Body of pancreas (tissue), 4 donors: ENCODE measurements at regions not wholly inside any gene's neighbourhood (a gene's known extent, or its start where the extent isn't known, plus 50 kb on each side); places are given as distances from the start of the nearest gene placed in this dataset.

ENCODE experiments used
- POLR2A ChIP-seq, 3 donors: fragments of 450-650 bp; IDR thresholded peaks; one replicate each; pipeline ENCODE4 v1.6.1; 2016; ENCODE audit warnings: antibody characterized with exemption in 3 of 3, mild to moderate bottlenecking in 2 of 3
- TF ChIP-seq, protein P1 (sequence below), 7 experiments: fragments of 450-650 bp in 4 of 7; fragments of 200-600 bp in 3 of 7; sonication (generic) in 3 of 7; IDR thresholded peaks; one replicate each; pipeline ENCODE4 v1.5.1; 2016 to 2019; ENCODE audit warnings: antibody characterized with exemption in 7 of 7

DNA sequence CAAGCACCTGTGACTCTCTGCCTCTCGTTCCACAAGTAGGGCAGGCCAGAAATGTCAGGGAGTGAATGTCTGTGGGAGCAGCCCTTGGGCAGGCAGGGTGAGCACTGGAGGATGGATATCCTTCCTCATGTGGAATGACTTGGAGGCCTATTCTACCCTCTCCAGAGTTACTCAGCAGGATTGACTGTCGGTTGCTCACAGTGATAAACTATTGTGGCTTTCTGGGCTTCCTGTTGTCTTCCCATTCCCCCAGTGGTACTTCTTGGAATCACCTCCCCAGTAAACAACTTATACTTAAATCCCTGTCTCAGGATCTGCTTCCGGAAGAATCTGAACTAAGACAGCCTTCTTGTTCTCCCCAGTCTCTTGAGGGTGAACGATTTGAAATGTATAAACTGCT, 79.6 kb upstream of the MANSC4 start:
- TF ChIP-seq, protein P1, sequence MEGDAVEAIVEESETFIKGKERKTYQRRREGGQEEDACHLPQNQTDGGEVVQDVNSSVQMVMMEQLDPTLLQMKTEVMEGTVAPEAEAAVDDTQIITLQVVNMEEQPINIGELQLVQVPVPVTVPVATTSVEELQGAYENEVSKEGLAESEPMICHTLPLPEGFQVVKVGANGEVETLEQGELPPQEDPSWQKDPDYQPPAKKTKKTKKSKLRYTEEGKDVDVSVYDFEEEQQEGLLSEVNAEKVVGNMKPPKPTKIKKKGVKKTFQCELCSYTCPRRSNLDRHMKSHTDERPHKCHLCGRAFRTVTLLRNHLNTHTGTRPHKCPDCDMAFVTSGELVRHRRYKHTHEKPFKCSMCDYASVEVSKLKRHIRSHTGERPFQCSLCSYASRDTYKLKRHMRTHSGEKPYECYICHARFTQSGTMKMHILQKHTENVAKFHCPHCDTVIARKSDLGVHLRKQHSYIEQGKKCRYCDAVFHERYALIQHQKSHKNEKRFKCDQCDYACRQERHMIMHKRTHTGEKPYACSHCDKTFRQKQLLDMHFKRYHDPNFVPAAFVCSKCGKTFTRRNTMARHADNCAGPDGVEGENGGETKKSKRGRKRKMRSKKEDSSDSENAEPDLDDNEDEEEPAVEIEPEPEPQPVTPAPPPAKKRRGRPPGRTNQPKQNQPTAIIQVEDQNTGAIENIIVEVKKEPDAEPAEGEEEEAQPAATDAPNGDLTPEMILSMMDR (IDR thresholded peaks at IDR 0.05) = no peak
- TF ChIP-seq POLR2A (IDR thresholded peaks at IDR 0.05) = no peak
